GM23248 (cell line): ENCODE measurements at regions not wholly inside any gene's neighbourhood (a gene's known extent, or its start where the extent isn't known, plus 50 kb on each side); places are given as distances from the start of the nearest gene placed in this dataset.

Experiments used
- EZH2 ChIP-seq: fragments of 200-600 bp; sonication (generic); IDR thresholded peaks from 2 replicates; pipeline ENCODE4 v1.6.1; 2018; ENCODE audit warnings: antibody characterized with exemption, mild to moderate bottlenecking; ENCODE audit not compliant: insufficient read depth, poor library complexity, severe bottlenecking
- EZH2phosphoT487 ChIP-seq: fragments of 200-600 bp; sonication (generic); IDR thresholded peaks from 2 replicates; pipeline ENCODE4 v1.6.1; 2018; ENCODE audit warnings: antibody characterized with exemption, moderate library complexity, mild to moderate bottlenecking, low read depth; ENCODE audit not compliant: insufficient read depth

- TF ChIP-seq EZH2phosphoT487 (no peak), EZH2 (no peak)
Observed at GRCh38 chr16:86392436-86393152, 117.7 kb upstream of the FOXF1 start.
